ENCODE measurements at regions not wholly inside any gene's neighbourhood (a gene's known extent, or its start where the extent isn't known, plus 50 kb on each side); places are given as distances from the start of the nearest gene placed in this dataset.
"Not testable (repeated sequence)": the region's sequence is repeated elsewhere in the genome, so short reads cannot be mapped to it uniquely, and the experiment has no call there.

DNA sequence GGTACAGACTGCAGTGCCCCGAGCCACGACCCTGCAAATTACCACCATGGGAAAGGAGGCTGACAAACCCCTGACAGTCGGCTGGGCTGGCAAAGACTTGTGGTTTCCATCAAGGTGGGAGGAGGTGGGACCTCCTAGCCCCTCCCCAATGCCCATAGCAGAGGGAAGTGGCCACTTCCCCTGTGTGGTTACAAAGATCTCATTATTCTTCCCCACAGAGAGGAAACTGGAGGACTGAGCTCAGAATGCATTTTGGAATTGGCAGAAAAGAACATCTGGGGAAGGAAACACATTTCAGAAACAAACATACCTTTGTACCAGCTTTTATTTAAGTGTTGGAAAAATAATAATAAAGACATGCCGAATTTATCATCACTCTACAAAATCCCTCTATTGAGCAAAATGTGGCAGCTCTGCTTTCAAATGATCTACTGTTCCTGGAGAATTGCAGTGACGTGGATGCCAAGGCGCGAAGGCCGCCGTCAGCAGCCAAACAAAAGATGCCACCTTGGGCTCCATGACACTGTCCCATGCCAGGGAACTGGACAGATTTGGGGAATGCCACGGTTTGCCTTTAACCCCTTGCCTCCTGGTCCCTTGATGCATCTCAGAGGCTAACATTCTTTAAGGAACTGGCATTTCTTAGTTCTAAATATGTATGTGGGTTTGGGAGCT lies 169.6 kb downstream of the CRYBB2 start:
- Histone ChIP-seq H3K4me1 (ENCODE audit: control insufficient read depth, insufficient read depth, low read length) (no peaks in the 10 kb centered on the region), H3K9me3 (replicated peaks; ENCODE audit: low read length) (no peaks in the 10 kb centered on the region), H3K4me3 (ENCODE audit: low read length) (no peak overlapping the region)

DNA sequence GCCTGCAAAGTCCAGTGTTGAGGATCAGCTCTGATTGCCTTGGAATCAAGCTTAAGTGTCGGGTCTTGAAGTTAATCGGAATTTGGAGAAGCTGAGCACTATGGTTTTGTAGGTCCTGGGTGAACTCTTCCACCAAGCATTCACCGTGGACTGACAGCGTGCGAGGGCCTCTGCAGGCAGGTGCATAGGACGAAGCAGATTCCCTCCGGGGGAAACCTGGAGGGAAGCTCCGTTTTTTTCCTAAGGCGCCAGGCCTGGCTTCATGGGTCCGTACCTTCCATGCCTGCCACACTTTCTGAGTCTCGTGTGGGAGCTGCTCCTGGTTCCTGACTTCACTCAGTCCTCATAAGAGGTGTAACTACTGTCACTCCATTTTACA lies 170.1 kb downstream of the CRYBB2 start:
- Histone ChIP-seq H3K36me3 (ENCODE audit: insufficient read depth, low read length) (no peaks in the 10 kb centered on the region), H3K9ac (ENCODE audit: low read depth, low read length) (no peak overlapping the region), H3K4me2 (ENCODE audit: low read length) (no peak overlapping the region), H3K4me1 (ENCODE audit: control insufficient read depth, insufficient read depth, low read length) (no peaks in the 10 kb centered on the region), H3K4me3 (ENCODE audit: low read length) (no peak overlapping the region), H3K9me3 (replicated peaks; ENCODE audit: low read length) (no peaks in the 10 kb centered on the region), H3K27me3 (ENCODE audit: control insufficient read depth, insufficient read depth, low read length) (no peaks in the 10 kb centered on the region)

More for the DNA sequence above, 169.6 kb downstream of the CRYBB2 start:
- Histone ChIP-seq H3K36me3 (ENCODE audit: insufficient read depth, low read length) (no peaks in the 10 kb centered on the region), H3K27me3 (ENCODE audit: control insufficient read depth, insufficient read depth, low read length) (no peaks in the 10 kb centered on the region), H3K9ac (ENCODE audit: low read depth, low read length) (no peak overlapping the region), H3K4me2 (ENCODE audit: low read length) (no peak overlapping the region)

DNA sequence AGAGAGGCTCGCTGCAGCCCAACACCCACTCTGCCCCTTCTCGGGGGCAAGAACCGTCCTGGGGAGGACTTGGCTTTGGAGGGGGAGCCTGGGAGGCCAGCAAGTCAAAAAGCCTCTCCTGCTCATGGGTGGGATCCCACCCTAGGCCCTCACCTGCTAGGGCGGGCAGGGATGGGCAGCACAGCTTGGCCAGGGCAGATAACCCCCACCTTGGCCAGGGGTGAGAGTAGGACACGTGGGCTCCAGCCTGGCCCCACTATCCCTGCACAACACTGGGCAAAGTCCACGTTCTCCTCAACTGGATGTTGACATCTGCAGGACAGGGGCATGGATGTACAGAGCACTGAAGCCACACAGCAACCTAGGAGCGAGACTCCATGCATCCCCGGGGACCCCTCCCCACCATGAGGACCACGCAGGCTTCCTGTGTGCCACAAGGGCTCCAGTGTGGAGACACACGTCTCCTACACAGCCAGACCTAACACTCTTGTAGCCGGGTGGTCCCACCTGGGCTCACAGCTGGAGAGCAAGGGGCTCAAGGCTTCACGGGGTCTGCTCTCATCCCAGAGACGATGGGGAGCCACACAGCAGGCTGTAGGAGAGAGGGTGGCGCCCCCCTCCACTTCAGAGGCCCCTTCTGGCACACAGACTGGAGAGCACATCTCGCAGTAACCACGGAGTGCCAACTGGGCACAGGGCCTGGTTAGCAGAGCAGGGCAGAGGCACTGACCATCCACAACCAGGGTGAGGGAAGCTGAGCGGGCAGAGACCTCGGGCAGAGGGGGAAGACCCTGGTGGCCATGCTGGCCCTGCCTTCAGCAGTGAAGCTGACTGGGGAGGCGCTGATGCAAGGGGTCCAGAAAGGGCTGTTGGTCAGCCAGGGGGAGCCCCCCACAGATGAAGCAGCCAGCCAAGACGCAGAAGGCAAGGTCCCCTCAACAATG lies 171.1 kb downstream of the CRYBB2 start:
- H3K27me3 ChIP-seq (ENCODE audit: control insufficient read depth, insufficient read depth, low read length), result no peaks in the 10 kb centered on the region
- no peak overlapping the region for H3K4me2 ChIP-seq (ENCODE audit: low read length)
- no peaks in the 10 kb centered on the region for H3K9me3 ChIP-seq (replicated peaks; ENCODE audit: low read length)
- H3K36me3 ChIP-seq (ENCODE audit: insufficient read depth, low read length), result no peaks in the 10 kb centered on the region
- H3K9ac ChIP-seq (ENCODE audit: low read depth, low read length), result no peak overlapping the region
- no peak overlapping the region for H3K4me3 ChIP-seq (ENCODE audit: low read length)
- peaks cover 2% of the 10 kb centered on the region for H3K4me1 ChIP-seq (ENCODE audit: control insufficient read depth, insufficient read depth, low read length)

DNA sequence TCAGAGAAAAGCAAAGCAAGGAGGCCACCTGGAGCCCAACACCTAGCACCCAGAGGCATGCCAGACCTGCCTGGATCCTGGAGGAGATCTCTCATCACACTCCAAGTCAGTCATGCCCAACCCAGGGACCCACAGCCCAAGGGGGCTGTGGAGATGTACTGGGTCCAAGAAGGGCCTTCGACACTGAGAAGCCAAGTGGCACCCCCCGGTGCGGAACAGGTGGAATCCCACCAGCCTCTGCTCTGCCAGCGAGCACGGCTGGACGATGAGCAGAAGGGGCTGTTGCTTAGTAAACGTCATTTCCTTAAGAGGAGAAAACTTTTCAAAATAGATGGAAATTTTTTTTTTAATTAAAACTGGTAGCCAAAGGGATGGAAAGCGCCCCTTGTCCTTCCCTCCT lies 171.9 kb upstream of the GRK3 start:
- H3K27me3 ChIP-seq (ENCODE audit: control insufficient read depth, insufficient read depth, low read length), result no peaks in the 10 kb centered on the region
- H3K9ac ChIP-seq (ENCODE audit: low read depth, low read length), result no peak overlapping the region
- H3K4me1 ChIP-seq (ENCODE audit: control insufficient read depth, insufficient read depth, low read length), result peaks cover 5% of the 10 kb centered on the region
- H3K9me3 ChIP-seq (replicated peaks; ENCODE audit: low read length), result no peaks in the 10 kb centered on the region
- H3K4me2 ChIP-seq (ENCODE audit: low read length), result no peak overlapping the region
- H3K36me3 ChIP-seq (ENCODE audit: insufficient read depth, low read length), result no peaks in the 10 kb centered on the region
- H3K4me3 ChIP-seq (ENCODE audit: low read length), result no peak overlapping the region

DNA sequence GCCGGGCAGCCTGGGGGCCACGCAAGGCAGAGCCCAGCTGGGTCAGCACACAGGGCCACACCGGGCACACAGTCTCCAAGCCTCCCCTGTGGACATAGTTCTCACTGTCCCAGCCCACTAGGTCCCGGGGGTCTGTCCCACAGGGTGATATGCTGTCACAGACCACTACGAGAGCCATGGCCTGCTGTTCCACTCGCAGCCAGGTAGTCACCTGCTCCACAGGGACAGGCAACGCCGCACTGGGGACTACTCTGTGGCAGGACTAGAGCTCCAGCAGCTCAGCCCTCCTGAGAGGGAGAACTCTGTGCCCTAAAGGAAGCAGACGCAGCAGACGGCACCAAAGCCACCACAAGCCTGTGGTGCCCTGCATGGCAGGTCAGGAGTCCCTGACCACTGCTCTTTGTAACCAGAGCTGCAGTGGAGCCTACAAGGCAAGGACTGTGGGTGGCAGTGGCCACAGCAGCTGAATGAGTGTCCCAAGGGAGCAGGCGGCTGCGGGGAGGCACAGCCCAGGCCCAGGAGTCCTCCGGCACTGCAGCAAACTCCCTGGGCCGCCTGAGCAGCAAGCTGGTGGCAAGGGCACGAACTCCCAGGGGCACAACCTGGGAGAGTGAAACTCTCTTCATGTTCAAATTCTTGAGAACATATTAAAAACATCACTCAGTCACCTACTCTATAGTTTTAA lies 171.2 kb upstream of the GRK3 start:
- Histone ChIP-seq H3K4me3 (ENCODE audit: low read length) (no peak overlapping the region), H3K9me3 (replicated peaks; ENCODE audit: low read length) (no peaks in the 10 kb centered on the region), H3K36me3 (ENCODE audit: insufficient read depth, low read length) (no peaks in the 10 kb centered on the region), H3K4me2 (ENCODE audit: low read length) (no peak overlapping the region), H3K4me1 (ENCODE audit: control insufficient read depth, insufficient read depth, low read length) (peaks cover 9% of the 10 kb centered on the region), H3K27me3 (ENCODE audit: control insufficient read depth, insufficient read depth, low read length) (no peaks in the 10 kb centered on the region), H3K9ac (ENCODE audit: low read depth, low read length) (no peak overlapping the region)

DNA sequence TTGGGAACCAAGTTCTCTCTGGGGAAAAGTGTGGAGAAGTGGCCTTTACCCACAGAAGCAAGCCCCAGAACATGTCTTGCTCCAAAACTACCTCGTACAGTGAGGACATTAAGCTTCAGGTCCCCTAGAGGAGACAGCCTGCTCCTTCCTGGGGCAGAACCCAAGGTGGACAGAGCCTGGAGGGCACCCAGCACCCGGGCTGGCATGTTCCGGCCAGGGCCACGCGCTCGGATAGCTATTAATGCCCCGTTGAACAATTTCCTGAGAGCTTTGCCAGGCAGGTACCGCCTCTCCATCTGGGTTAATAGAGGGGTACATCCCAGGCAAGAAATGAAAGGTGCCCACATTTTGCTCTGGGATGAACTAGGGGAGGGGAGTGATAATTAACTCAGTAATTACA lies 169.0 kb upstream of the GRK3 start:
- Histone ChIP-seq H3K36me3 (ENCODE audit: insufficient read depth, low read length) (no peaks in the 10 kb centered on the region), H3K4me1 (ENCODE audit: control insufficient read depth, insufficient read depth, low read length) (peaks cover 22% of the 10 kb centered on the region)

DNA sequence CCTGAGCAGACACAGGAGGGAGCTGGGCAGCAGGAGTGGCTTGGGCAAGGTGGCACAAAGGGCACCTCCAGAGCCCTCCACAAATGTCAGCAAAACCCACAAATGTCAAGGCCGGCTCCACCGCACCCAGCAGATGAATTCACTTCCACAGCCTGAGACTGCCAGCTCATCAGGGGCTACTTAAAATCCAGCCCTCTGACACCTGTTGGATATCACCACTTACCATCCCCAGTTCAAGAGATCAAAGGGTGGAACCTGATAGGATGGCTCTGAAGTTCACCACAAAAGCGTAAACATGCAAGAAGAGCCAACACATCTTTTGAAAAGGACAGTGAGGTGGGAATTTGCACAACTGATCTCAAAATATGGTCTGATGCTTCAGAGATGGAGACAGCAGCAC lies 168.6 kb upstream of the GRK3 start:
- no peak overlapping the region for H3K9ac ChIP-seq (ENCODE audit: low read depth, low read length)

More for the DNA sequence above, 169.0 kb upstream of the GRK3 start:
- H3K9me3 ChIP-seq (replicated peaks; ENCODE audit: low read length), result no peaks in the 10 kb centered on the region
- H3K4me3 ChIP-seq (ENCODE audit: low read length), result no peak overlapping the region
- no peak overlapping the region for H3K4me2 ChIP-seq (ENCODE audit: low read length)
- no peak overlapping the region for H3K9ac ChIP-seq (ENCODE audit: low read depth, low read length)
- H3K27me3 ChIP-seq (ENCODE audit: control insufficient read depth, insufficient read depth, low read length), result no peaks in the 10 kb centered on the region

DNA sequence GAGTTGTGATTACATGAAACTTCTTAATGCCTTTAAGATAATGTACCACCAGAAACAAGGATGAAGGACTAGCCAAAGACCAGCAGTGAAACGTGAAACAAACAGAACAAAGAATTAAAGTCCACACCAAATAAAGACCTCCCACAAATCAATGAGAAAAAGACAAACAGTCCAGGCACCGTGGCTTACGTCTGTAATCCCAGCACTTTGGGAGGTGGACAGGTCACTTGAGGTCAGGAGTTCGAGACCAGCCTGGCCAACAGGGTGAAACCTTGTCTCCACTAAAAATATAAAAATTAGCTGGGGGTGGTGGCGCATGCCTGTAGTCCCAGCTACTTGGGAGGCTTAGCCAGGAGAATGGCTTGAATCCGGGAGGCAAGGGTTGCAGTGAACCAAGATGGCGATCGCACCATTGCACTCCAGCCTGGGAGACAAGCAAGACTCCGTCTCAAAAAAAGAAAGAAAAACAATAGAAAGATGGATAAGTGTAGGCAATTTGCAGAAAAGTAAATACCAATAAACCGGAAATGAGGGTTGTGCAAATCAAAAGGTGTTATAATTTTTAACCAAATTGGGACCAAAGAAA lies 167.8 kb upstream of the GRK3 start:
- Histone ChIP-seq H3K27me3 (ENCODE audit: control insufficient read depth, insufficient read depth, low read length) (no peaks in the 10 kb centered on the region), H3K4me1 (ENCODE audit: control insufficient read depth, insufficient read depth, low read length) (peaks cover 33% of the 10 kb centered on the region), H3K9me3 (replicated peaks; ENCODE audit: low read length) (no peaks in the 10 kb centered on the region), H3K36me3 (ENCODE audit: insufficient read depth, low read length) (no peaks in the 10 kb centered on the region), H3K4me3 (ENCODE audit: low read length) (no peak overlapping the region), H3K4me2 (ENCODE audit: low read length) (no peak overlapping the region), H3K9ac (ENCODE audit: low read depth, low read length) (no peak overlapping the region)

More for the DNA sequence above, 168.6 kb upstream of the GRK3 start:
- Histone ChIP-seq H3K27me3 (ENCODE audit: control insufficient read depth, insufficient read depth, low read length) (no peaks in the 10 kb centered on the region), H3K4me3 (ENCODE audit: low read length) (no peak overlapping the region), H3K4me2 (ENCODE audit: low read length) (no peak overlapping the region), H3K36me3 (ENCODE audit: insufficient read depth, low read length) (no peaks in the 10 kb centered on the region), H3K9me3 (replicated peaks; ENCODE audit: low read length) (no peaks in the 10 kb centered on the region), H3K4me1 (ENCODE audit: control insufficient read depth, insufficient read depth, low read length) (peaks cover 26% of the 10 kb centered on the region)

DNA sequence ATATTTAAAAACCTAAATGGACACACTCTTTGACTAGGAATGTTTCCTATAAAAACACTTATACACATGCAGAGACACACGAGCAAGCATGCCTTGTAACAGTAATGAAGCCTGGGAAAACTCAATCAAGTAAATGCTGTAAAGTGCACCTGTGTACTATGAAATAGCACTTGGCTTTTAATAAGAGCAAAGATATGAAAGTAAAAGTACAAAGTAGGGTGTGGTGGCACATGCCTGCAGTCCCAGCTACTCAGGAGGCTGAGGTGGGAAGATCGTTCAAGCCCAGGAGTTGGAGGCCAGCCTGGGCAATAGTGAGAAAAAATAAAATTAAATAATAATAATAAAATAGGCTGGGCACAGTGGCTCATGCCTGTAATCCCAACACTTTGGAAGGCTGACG lies 166.9 kb upstream of the GRK3 start:
- Histone ChIP-seq H3K4me3 (ENCODE audit: low read length) (no peak overlapping the region), H3K27me3 (ENCODE audit: control insufficient read depth, insufficient read depth, low read length) (no peaks in the 10 kb centered on the region), H3K4me1 (ENCODE audit: control insufficient read depth, insufficient read depth, low read length) (peaks cover 42% of the 10 kb centered on the region), H3K9ac (ENCODE audit: low read depth, low read length) (no peak overlapping the region), H3K4me2 (ENCODE audit: low read length) (no peak overlapping the region), H3K9me3 (replicated peaks; ENCODE audit: low read length) (no peaks in the 10 kb centered on the region), H3K36me3 (ENCODE audit: insufficient read depth, low read length) (no peaks in the 10 kb centered on the region)

DNA sequence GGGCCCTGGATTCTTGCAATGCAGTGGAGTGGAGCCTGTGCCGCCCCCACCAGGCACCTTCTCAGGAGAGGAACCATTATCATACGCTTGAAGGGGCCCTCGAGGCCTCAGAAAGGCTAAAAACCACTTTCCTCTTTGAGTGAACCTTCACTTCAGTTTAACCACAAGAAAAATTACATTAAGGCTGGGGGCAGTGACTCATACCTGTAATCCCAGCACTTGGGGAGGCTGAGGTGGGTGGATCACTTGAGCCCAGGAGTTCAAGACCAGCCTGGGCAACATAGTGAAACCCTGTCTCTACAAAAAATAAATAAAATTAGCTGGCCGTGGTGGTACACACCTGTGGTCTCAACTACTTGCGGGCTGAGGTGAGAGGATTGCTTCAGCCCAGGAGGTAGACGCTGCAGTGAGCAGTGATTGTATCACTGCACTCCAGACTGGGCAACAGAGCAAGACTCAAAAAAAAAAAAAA lies 165.8 kb upstream of the GRK3 start:
- not testable (repeated sequence) for H3K4me3 ChIP-seq (ENCODE audit: low read length); H3K9me3 ChIP-seq (replicated peaks; ENCODE audit: low read length); H3K27me3 ChIP-seq (ENCODE audit: control insufficient read depth, insufficient read depth, low read length); H3K4me2 ChIP-seq (ENCODE audit: low read length); H3K9ac ChIP-seq (ENCODE audit: low read depth, low read length); H3K36me3 ChIP-seq (ENCODE audit: insufficient read depth, low read length)
- H3K4me1 ChIP-seq (ENCODE audit: control insufficient read depth, insufficient read depth, low read length), result peaks cover 53% of the 10 kb centered on the region

DNA sequence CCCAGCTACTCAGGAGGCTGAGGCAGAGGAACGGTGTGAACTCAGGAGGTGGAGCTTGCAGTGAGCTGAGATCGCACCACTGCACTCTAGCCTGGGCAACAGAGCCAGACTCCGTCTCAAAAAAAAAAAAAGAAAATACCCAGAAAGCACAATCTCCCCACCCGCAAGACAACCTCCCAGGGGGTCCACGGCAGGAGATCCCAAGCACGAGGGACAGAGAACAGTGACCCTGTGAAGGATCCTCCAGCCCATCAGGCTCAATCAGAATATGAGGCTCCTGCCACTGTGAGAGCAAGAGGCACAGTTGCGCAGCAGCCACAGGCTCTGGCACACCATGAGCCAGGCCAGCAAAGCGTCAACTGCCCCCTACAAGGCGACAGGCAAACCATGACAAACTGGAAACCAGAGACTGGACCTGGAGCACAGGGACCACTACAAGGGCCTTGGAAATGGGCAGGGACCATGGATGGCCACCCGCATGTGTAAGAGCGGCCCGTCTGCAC lies 164.8 kb upstream of the GRK3 start:
- Histone ChIP-seq H3K9ac (ENCODE audit: low read depth, low read length) (no peak overlapping the region), H3K4me3 (ENCODE audit: low read length) (no peak overlapping the region), H3K9me3 (replicated peaks; ENCODE audit: low read length) (no peaks in the 10 kb centered on the region), H3K27me3 (ENCODE audit: control insufficient read depth, insufficient read depth, low read length) (no peaks in the 10 kb centered on the region), H3K36me3 (ENCODE audit: insufficient read depth, low read length) (no peaks in the 10 kb centered on the region), H3K4me2 (ENCODE audit: low read length) (no peak overlapping the region), H3K4me1 (ENCODE audit: control insufficient read depth, insufficient read depth, low read length) (peaks cover 57% of the 10 kb centered on the region)

Data from skeletal muscle satellite cell (primary cell).